Pancreas (tissue), 10 donors: ENCODE measurements at regions not wholly inside any gene's neighbourhood (a gene's known extent, or its start where the extent isn't known, plus 50 kb on each side); places are given as distances from the start of the nearest gene placed in this dataset.

Experiments
- ATAC-seq, 4 donors: fragments of 200-7000 bp; cut with Tn5 transposase; one replicate each; pipeline versions ENCODE4 v1.8.0 to v1.9.1; 2020; ENCODE audit warnings: mild to moderate bottlenecking in 4 of 4, moderate library complexity in 4 of 4
- DNase-seq, 6 donors: peaks; one replicate each; pipeline ENCODE4 v3.0.0-alpha.2; 2020
- FAIRE-seq: peaks from 2 replicates; lab custom pipeline; 2012; peaks lifted over from hg19 to GRCh38; lab: Jason Lieb, UNC
- H3K27ac ChIP-seq, 4 donors: fragments of 200-600 bp; sonication (generic); 1 replicate in 3 of 4; 2 replicates in 1 of 4; pipeline versions ENCODE4 v1.5.0 to v1.8.0; 2020
- H3K27me3 ChIP-seq, 4 donors: fragments of 200-600 bp; one replicate each; pipeline ENCODE4 v1.8.0; 2021
- H3K36me3 ChIP-seq, 3 donors: fragments of 200-600 bp; sonication (generic) in 1 of 3; one replicate each; pipeline versions ENCODE4 v1.5.0 to v1.8.0; 2020 to 2021
- H3K4me1 ChIP-seq, 3 donors: fragments of 200-600 bp; one replicate each; pipeline ENCODE4 v1.8.0; 2021
- H3K4me3 ChIP-seq, 4 donors: fragments of 200-600 bp; sonication (generic) in 2 of 4; one replicate each; pipeline versions ENCODE4 v1.5.0 to v1.8.0; 2020 to 2021
- H3K9me3 ChIP-seq, 4 donors: fragments of 200-600 bp; one replicate each; pipeline ENCODE4 v1.8.0; 2021
- WGBS, 2 donors: extraction: QIAGEN DNeasy Blood & Tissue Kit; methylation state at CpG; one replicate each; pipeline ENCODE4 v1.1.7; 2013; 5-methylcytosine and 5-hydroxymethylcytosine counted together
- intact Hi-C, 3 donors: fragments of 100-400 bp; cut with DNase I; formaldehyde crosslinking; loops; one replicate each; pipeline versions ENCODE4 v1.11.1 to v1.14.2; 2022
- TF ChIP-seq, protein P1 (sequence below), 4 donors: fragments of 200-600 bp; sonication (generic) in 3 of 4; IDR thresholded peaks; one replicate each; pipeline versions ENCODE4 v1.5.0 to v1.8.0; 2021; ENCODE audit warnings: antibody characterized with exemption in 4 of 4
- donor health status: healthy with polysubstance abuse.
- donor health status: DM: no; HTN: no; CAD: no; lungs with moderate emphysema.
- donor health status: DM: no; HTN: no; CAD: no.
- donor health status: control.
- donor health status: control.
- donor health status: Bipolar disorder and iron deficiency.
- donor health status: DM: yes; HTN: yes; CAD: no.
- donor health status: DM: no; HTN: no; CAD: no.
- donor health status: DM: no; HTN: no; CAD: no.
- donor health status: DM: yes; HTN: yes; CAD: no.

DNA sequence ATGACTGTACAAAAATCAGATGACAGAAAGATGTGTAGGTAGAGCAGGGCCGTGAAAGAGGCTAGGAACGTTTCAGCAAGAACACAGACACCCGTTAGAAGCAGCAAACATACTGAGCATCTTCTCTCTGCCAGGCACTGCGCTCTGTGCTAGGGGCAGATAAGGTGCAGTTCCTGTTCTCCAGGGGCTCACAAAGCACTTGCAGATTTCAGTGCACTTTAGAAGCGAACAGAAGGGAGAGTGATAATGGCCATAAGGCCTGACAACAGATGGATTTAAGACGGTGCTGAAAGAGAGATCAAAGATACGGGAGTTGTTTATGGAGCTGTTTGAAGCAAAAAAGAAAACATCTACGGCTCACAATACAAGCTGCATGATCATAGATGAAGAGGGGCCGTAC is 200.3 kb upstream of the FOXD3 start:
- DNase-seq (no peak), FAIRE-seq (no peak), ATAC-seq (no peak)
- 68 to 70% methylated on average over 9 of the region's 9 CpGs for WGBS, 2 donors
- Histone ChIP-seq H3K36me3 (no peaks in the 10 kb centered on the region), H3K27me3 (no peaks in the 10 kb centered on the region), H3K4me3 (no peak overlapping the region), H3K27ac (no peak overlapping the region), H3K4me1 (no peaks in the 10 kb centered on the region), H3K9me3 (no peaks in the 10 kb centered on the region)
- TF ChIP-seq, protein P1, sequence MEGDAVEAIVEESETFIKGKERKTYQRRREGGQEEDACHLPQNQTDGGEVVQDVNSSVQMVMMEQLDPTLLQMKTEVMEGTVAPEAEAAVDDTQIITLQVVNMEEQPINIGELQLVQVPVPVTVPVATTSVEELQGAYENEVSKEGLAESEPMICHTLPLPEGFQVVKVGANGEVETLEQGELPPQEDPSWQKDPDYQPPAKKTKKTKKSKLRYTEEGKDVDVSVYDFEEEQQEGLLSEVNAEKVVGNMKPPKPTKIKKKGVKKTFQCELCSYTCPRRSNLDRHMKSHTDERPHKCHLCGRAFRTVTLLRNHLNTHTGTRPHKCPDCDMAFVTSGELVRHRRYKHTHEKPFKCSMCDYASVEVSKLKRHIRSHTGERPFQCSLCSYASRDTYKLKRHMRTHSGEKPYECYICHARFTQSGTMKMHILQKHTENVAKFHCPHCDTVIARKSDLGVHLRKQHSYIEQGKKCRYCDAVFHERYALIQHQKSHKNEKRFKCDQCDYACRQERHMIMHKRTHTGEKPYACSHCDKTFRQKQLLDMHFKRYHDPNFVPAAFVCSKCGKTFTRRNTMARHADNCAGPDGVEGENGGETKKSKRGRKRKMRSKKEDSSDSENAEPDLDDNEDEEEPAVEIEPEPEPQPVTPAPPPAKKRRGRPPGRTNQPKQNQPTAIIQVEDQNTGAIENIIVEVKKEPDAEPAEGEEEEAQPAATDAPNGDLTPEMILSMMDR (IDR thresholded peaks at IDR 0.05): no peak
- intact Hi-C loops: no loop called here

DNA sequence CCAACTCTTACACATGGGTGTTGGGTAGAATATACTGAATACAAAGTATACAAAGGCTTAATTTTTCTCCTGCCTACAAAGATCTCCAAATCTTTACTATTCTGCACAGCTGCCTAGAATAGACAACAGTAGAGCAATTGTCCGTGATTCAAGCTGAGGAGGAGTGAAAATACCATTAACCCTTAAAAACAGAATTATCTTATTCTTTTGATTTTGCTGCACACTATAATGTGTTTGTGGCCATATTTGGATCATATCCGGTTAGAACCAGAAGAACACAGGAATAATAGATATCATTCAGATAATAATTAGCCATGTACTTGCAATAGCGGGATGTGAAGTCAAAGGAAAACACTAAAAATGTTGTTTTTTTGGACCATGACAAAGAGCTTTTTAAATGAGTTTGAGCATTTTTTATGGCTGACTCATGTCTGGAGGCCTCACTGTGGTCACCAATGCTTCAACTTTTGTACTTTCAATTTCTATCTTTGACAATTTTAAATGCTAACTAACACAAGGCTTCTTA is 197.6 kb upstream of the FOXD3 start:
- Histone ChIP-seq H3K4me3 (no peak overlapping the region), H3K4me1 (no peaks in the 10 kb centered on the region), H3K27me3 (no peaks in the 10 kb centered on the region), H3K36me3 (no peaks in the 10 kb centered on the region), H3K27ac (peak overlapping the region in 1 of 4 donors; percentile 39), H3K9me3 (no peaks in the 10 kb centered on the region)
- intact Hi-C loops: no loop called here
- TF ChIP-seq, protein P1 (IDR thresholded peaks at IDR 0.05): no peak
- 50 to 55% methylated on average over 3 of the region's 3 CpGs for WGBS, 2 donors
- ATAC-seq (peak in 3 of 4 donors; percentile 30 to 63 (median 40)), FAIRE-seq (no peak), DNase-seq (no peak)

DNA sequence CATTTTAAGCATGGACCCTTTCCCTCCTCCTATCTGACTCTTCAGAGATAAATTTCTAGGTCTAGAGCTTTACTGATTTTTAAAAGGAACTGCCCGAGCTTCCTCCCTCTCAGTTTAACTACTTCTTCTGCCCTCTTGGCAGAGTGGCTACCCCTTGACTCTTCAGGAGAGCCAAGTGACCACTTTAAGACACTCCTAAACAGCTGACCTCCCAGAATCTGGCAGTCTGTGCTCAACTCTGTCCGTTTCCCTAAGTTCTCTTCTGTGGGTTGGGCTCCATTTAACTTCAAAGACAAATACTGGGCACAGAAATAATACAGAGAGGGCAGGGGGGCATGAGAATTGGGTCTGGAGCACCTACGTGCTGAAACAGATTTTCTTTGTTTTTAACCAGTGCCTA is 196.3 kb upstream of the FOXD3 start:
- FAIRE-seq: no peak
- TF ChIP-seq, protein P1 (IDR thresholded peaks at IDR 0.05): no peak
- no peak for ATAC-seq

DNA sequence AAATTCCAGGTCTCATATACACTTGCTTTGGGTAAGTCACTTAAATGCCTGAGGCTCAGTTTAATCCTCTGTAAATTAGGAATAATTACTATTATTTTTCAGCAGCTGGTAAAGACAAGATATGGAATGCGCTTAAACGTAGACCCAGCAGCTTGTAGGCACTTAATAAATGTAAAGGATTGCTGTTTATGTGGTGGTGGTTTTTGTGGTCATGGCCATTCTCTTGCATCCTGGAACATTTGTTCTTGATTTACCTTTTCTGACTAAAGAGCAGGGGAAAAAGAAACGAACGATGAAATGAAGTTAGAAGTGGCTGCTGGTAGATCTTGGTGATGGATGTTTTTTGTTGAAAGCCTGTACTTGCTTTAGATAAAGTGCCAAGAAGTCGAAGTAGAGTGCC is 195.0 kb upstream of the FOXD3 start:
- intact Hi-C loops: no loop called here
- no peak for DNase-seq

More for the DNA sequence above, 196.3 kb upstream of the FOXD3 start:
- H3K4me3 ChIP-seq: no peak overlapping the region
- WGBS, 2 donors: 50 to 66% methylated on average over 3 of the region's 3 CpGs
- H3K4me1 ChIP-seq: no peaks in the 10 kb centered on the region
- no peaks in the 10 kb centered on the region for H3K36me3 ChIP-seq
- no peak overlapping the region for H3K27ac ChIP-seq
- H3K27me3 ChIP-seq: no peaks in the 10 kb centered on the region
- DNase-seq: no peak
- H3K9me3 ChIP-seq: no peaks in the 10 kb centered on the region
- intact Hi-C loops: no loop called here

DNA sequence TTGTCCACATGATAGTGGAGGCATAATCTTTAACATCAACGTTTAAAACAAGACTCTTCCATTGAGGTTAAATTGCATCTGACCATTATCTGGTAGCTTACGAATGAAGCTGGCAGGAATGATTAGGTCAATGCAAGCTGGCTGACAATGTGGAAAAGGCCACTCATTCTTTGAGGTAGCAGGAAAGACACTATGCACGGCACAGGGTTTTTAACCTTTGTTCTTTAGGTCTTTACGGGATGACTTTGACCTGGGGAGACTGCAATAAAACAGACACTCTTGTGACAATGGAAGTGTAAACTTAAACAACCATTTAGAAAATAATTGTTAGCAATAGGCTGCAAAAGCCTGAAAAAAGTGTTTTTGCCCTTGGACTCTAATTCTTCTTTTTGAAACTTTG is 193.8 kb upstream of the FOXD3 start:
- FAIRE-seq (no peak), ATAC-seq (no peak)
- intact Hi-C loops: no loop called here

More for the DNA sequence above, 195.0 kb upstream of the FOXD3 start:
- Histone ChIP-seq H3K9me3 (no peaks in the 10 kb centered on the region), H3K4me3 (no peak overlapping the region), H3K36me3 (no peaks in the 10 kb centered on the region), H3K4me1 (no peaks in the 10 kb centered on the region), H3K27ac (no peak overlapping the region), H3K27me3 (no peaks in the 10 kb centered on the region)
- FAIRE-seq (no peak), ATAC-seq (no peak)
- TF ChIP-seq, protein P1 (IDR thresholded peaks at IDR 0.05): no peak
- 60 to 73% methylated on average over 5 of the region's 5 CpGs for WGBS, 2 donors

More for the DNA sequence above, 193.8 kb upstream of the FOXD3 start:
- no peak overlapping the region for H3K27ac ChIP-seq
- no peaks in the 10 kb centered on the region for H3K4me1 ChIP-seq
- no peaks in the 10 kb centered on the region for H3K9me3 ChIP-seq
- no peaks in the 10 kb centered on the region for H3K36me3 ChIP-seq
- DNase-seq: no peak
- TF ChIP-seq, protein P1 (IDR thresholded peaks at IDR 0.05): no peak
- 48 to 51% methylated on average over 4 of the region's 4 CpGs for WGBS, 2 donors
- peaks cover 0 to 3% (median 0%) of the 10 kb centered on the region in 4 donors for H3K27me3 ChIP-seq
- H3K4me3 ChIP-seq: no peak overlapping the region
